ENCODE measurements at regions not wholly inside any gene's neighbourhood (a gene's known extent, or its start where the extent isn't known, plus 50 kb on each side); places are given as distances from the start of the nearest gene placed in this dataset.

DNA sequence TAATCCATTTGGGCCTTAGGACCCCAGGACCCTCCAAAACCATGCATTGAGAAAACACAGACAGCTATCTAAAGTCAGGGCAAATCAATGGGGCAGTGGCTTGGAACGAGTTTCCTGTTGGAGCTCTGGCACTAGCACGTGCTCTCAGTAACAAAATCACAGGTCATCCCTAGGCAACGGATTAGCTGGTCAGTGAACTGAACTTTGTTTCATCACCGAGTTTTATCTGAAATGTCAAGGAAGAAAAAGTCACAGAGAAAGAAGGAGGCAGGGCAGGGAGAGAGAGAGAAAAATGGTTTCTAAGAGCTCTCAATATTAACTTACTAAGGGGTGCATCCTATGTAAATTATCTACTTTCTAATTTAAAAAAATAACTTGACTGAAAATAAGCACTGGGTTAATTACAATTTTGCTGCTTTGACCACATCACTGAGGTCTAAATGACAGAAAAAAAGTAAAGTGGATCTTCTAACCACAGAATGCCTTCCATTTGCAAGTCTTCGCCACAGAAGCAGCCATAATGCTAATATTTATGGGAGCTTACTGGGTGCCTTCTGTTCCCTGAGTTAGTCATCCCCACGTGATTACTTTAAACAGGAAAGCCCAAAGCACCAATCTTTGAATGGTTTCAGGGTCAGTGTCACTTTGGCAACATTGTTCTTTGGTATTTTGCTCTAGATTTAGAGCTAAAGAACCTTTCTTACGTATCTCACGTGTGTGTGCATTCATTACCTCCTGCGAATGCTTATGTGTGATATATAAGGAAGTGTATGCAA is 503.9 kb downstream of the RASEF start:
- intact Hi-C loops (cut with micrococcal nuclease), result no loop called here
- no peak overlapping the region for H2AFZ ChIP-seq (ENCODE audit: insufficient read depth, low read depth, low read length, poor library complexity, severe bottlenecking)
- peaks cover 0 to 1% (median 1%) of the 10 kb centered on the region in 3 donors for H3K27me3 Mint-ChIP-seq (ENCODE audit: low read depth in 3 of 3)
- TF ChIP-seq, protein P1, sequence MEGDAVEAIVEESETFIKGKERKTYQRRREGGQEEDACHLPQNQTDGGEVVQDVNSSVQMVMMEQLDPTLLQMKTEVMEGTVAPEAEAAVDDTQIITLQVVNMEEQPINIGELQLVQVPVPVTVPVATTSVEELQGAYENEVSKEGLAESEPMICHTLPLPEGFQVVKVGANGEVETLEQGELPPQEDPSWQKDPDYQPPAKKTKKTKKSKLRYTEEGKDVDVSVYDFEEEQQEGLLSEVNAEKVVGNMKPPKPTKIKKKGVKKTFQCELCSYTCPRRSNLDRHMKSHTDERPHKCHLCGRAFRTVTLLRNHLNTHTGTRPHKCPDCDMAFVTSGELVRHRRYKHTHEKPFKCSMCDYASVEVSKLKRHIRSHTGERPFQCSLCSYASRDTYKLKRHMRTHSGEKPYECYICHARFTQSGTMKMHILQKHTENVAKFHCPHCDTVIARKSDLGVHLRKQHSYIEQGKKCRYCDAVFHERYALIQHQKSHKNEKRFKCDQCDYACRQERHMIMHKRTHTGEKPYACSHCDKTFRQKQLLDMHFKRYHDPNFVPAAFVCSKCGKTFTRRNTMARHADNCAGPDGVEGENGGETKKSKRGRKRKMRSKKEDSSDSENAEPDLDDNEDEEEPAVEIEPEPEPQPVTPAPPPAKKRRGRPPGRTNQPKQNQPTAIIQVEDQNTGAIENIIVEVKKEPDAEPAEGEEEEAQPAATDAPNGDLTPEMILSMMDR (IDR thresholded peaks at IDR 0.05), result no peak
- no peak overlapping the region for H3K27ac ChIP-seq (ENCODE audit: low read depth in 1 of 2, low read length in 2 of 2)
- H3K4me3 Mint-ChIP-seq, result no peak overlapping the region
- H3K79me2 ChIP-seq (ENCODE audit: insufficient read depth, low read length), result no peaks in the 10 kb centered on the region
- no peaks in the 10 kb centered on the region for H4K20me1 ChIP-seq (ENCODE audit: insufficient read depth, low read length)
- H3K4me3 ChIP-seq (replicated peaks in 1 of 3; ENCODE audit: low read depth in 2 of 3, low read length in 3 of 3), result no peak overlapping the region
- H3K9me3 ChIP-seq (replicated peaks in 1 of 2; ENCODE audit: control insufficient read depth in 1 of 2, insufficient read depth in 1 of 2, low read length in 2 of 2), result no peaks in the 10 kb centered on the region
- WGBS (ENCODE audit: insufficient coverage), result 100% methylated on average over 1 of the region's 9 CpGs
- no peak overlapping the region for H3K4me2 ChIP-seq (replicated peaks; ENCODE audit: extremely low read depth, low read length, poor library complexity, severe bottlenecking)
- peaks cover 0 to 3% (median 0%) of the 10 kb centered on the region in 7 donors for H3K9me3 Mint-ChIP-seq
- no peaks in the 10 kb centered on the region for H3K4me1 Mint-ChIP-seq
- no peak overlapping the region for H3K27ac Mint-ChIP-seq
- no peaks in the 10 kb centered on the region for H3K4me1 ChIP-seq (ENCODE audit: control insufficient read depth in 1 of 2, insufficient read depth in 2 of 2, low read length in 2 of 2)
- H3K9ac ChIP-seq (ENCODE audit: insufficient read depth, low read length, poor library complexity, severe bottlenecking), result no peak overlapping the region
- no peaks in the 10 kb centered on the region for H3K36me3 ChIP-seq (replicated peaks in 1 of 2; ENCODE audit: control insufficient read depth in 1 of 2, insufficient read depth in 2 of 2, low read length in 2 of 2)
- H3K27me3 ChIP-seq (ENCODE audit: control insufficient read depth in 2 of 2, insufficient read depth in 2 of 2, low read length in 2 of 2), result no peaks in the 10 kb centered on the region
- no peak for DNase-seq
- H3K36me3 Mint-ChIP-seq, result no peaks in the 10 kb centered on the region

DNA sequence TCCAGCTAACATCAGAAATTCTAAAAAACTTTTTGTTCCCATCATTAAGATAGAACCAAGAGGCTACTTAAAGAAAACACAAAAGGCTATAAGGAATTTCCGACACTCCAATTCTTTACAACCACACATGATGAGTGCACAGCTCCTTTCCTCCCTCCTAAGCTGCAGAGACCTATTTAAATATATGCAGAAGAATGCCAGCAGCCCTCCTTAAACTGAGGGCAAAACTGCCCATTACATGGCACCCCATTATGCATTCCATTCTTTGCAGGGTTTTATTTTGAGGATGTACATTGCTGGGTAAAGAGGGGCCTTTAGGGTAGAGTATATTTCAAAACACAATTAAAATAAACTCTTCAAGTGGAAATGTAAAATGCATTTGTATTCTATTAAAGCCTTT is 502.9 kb downstream of the RASEF start:
- intact Hi-C loops (cut with micrococcal nuclease), result no loop called here
- H3K27ac Mint-ChIP-seq, result no peak overlapping the region
- no peak overlapping the region for H3K27ac ChIP-seq (ENCODE audit: low read depth in 1 of 2, low read length in 2 of 2)
- peaks cover 0 to 1% (median 1%) of the 10 kb centered on the region in 3 donors for H3K27me3 Mint-ChIP-seq (ENCODE audit: low read depth in 3 of 3)
- no CpG with 5 or more reads among the region's 1 CpG for WGBS (ENCODE audit: insufficient coverage)
- TF ChIP-seq, protein P1 (IDR thresholded peaks at IDR 0.05), result no peak
- H3K9me3 ChIP-seq (replicated peaks in 1 of 2; ENCODE audit: control insufficient read depth in 1 of 2, insufficient read depth in 1 of 2, low read length in 2 of 2), result no peaks in the 10 kb centered on the region
- no peaks in the 10 kb centered on the region for H3K4me1 Mint-ChIP-seq
- no peak for DNase-seq
- no peaks in the 10 kb centered on the region for H3K79me2 ChIP-seq (ENCODE audit: insufficient read depth, low read length)
- no peaks in the 10 kb centered on the region for H3K36me3 ChIP-seq (replicated peaks in 1 of 2; ENCODE audit: control insufficient read depth in 1 of 2, insufficient read depth in 2 of 2, low read length in 2 of 2)
- no peak overlapping the region for H2AFZ ChIP-seq (ENCODE audit: insufficient read depth, low read depth, low read length, poor library complexity, severe bottlenecking)
- no peak overlapping the region for H3K4me2 ChIP-seq (replicated peaks; ENCODE audit: extremely low read depth, low read length, poor library complexity, severe bottlenecking)
- no peaks in the 10 kb centered on the region for H3K4me1 ChIP-seq (ENCODE audit: control insufficient read depth in 1 of 2, insufficient read depth in 2 of 2, low read length in 2 of 2)
- no peaks in the 10 kb centered on the region for H4K20me1 ChIP-seq (ENCODE audit: insufficient read depth, low read length)
- H3K27me3 ChIP-seq (ENCODE audit: control insufficient read depth in 2 of 2, insufficient read depth in 2 of 2, low read length in 2 of 2), result no peaks in the 10 kb centered on the region
- H3K4me3 ChIP-seq (replicated peaks in 1 of 3; ENCODE audit: low read depth in 2 of 3, low read length in 3 of 3), result no peak overlapping the region
- H3K36me3 Mint-ChIP-seq, result no peaks in the 10 kb centered on the region
- peaks cover 0 to 8% (median 0%) of the 10 kb centered on the region in 7 donors for H3K9me3 Mint-ChIP-seq
- no peak overlapping the region for H3K4me3 Mint-ChIP-seq
- no peak overlapping the region for H3K9ac ChIP-seq (ENCODE audit: insufficient read depth, low read length, poor library complexity, severe bottlenecking)

Measured in CD14-positive monocyte (primary cell).